GM23248 (cell line): ENCODE measurements at regions not wholly inside any gene's neighbourhood (a gene's known extent, or its start where the extent isn't known, plus 50 kb on each side); places are given as distances from the start of the nearest gene placed in this dataset.

Source experiments
- DNase-seq: peaks from one replicate; pipeline ENCODE4 v3.0.0-alpha.2; 2015
- H2AFZ ChIP-seq: fragments of 200-600 bp; sonication (generic); 2 replicates; pipeline ENCODE4 v1.6.1; 2016; ENCODE audit warnings: antibody characterized with exemption
- H3F3A ChIP-seq: fragments of 200-600 bp; sonication (generic); 2 replicates; pipeline ENCODE4 v1.6.1; 2016; ENCODE audit warnings: mild to moderate bottlenecking, antibody characterized with exemption, mixed run types; ENCODE audit not compliant: insufficient read depth
- H3K27ac ChIP-seq: fragments of 200-600 bp; sonication (generic); 2 replicates; pipeline ENCODE4 v1.5.1; 2016; ENCODE audit warnings: mild to moderate bottlenecking
- H3K27me3 ChIP-seq: fragments of 200-600 bp; sonication (generic); replicated peaks from 2 replicates; pipeline ENCODE4 v1.6.1; 2016; ENCODE audit warnings: mild to moderate bottlenecking; ENCODE audit not compliant: insufficient read depth
- H3K36me3 ChIP-seq: fragments of 200-600 bp; sonication (generic); 2 replicates; pipeline ENCODE4 v1.6.1; 2016; ENCODE audit warnings: low read depth, mild to moderate bottlenecking
- H3K4me1 ChIP-seq: fragments of 200-600 bp; sonication (generic); 2 replicates; pipeline ENCODE4 v1.6.1; 2016; ENCODE audit warnings: mild to moderate bottlenecking; ENCODE audit not compliant: insufficient read depth
- H3K4me2 ChIP-seq: fragments of 200-600 bp; sonication (generic); one replicate; pipeline ENCODE4 v1.6.1; 2016; ENCODE audit warnings: mild to moderate bottlenecking; ENCODE audit not compliant: unreplicated experiment
- H3K4me3 ChIP-seq: fragments of 200-600 bp; sonication (generic); 2 replicates; pipeline ENCODE4 v1.5.1; 2016; ENCODE audit warnings: mild to moderate bottlenecking
- H3K79me2 ChIP-seq: fragments of 200-600 bp; sonication (generic); 2 replicates; pipeline ENCODE4 v1.6.1; 2016; ENCODE audit warnings: mild to moderate bottlenecking; ENCODE audit not compliant: insufficient read depth
- H3K9ac ChIP-seq: fragments of 200-600 bp; sonication (generic); 2 replicates; pipeline ENCODE4 v1.6.1; 2016; ENCODE audit warnings: mild to moderate bottlenecking
- H3K9me2 ChIP-seq: fragments of 200-600 bp; sonication (generic); 2 replicates; pipeline ENCODE4 v1.6.1; 2016; ENCODE audit warnings: mixed run types, mild to moderate bottlenecking, moderate library complexity; ENCODE audit not compliant: insufficient read depth
- H3K9me3 ChIP-seq: fragments of 200-600 bp; sonication (generic); one replicate; pipeline ENCODE4 v1.6.1; 2017; ENCODE audit warnings: low read depth
- H4K20me1 ChIP-seq: fragments of 200-600 bp; sonication (generic); 2 replicates; pipeline ENCODE4 v1.6.0; 2016; ENCODE audit not compliant: insufficient read depth
- EZH2 ChIP-seq: fragments of 200-600 bp; sonication (generic); IDR thresholded peaks from 2 replicates; pipeline ENCODE4 v1.6.1; 2018; ENCODE audit warnings: antibody characterized with exemption, mild to moderate bottlenecking; ENCODE audit not compliant: insufficient read depth, poor library complexity, severe bottlenecking
- EZH2phosphoT487 ChIP-seq: fragments of 200-600 bp; sonication (generic); IDR thresholded peaks from 2 replicates; pipeline ENCODE4 v1.6.1; 2018; ENCODE audit warnings: antibody characterized with exemption, moderate library complexity, mild to moderate bottlenecking, low read depth; ENCODE audit not compliant: insufficient read depth
- WGBS, 2 experiments: methylation state at CpG; one replicate each; pipeline ENCODE4 v1.1.6; 2015 to 2017; ENCODE audit warnings: low lambda C conversion rate in 2 of 2, low coverage in 1 of 2; ENCODE audit errors: missing lambda C conversion rate in 2 of 2; 5-methylcytosine and 5-hydroxymethylcytosine counted together
- in situ Hi-C: fragments of 300-500 bp; cut with MboI; formaldehyde crosslinking; loops from 2 replicates; pipeline ENCODE4 v1.15.0; 2020

GRCh38 chr1:30303387-30303786, 420.0 kb downstream of the MATN1 start:
- in situ Hi-C loops: no loop called here
- Histone ChIP-seq H3K4me3 (no peak overlapping the region), H3K36me3 (no peaks in the 10 kb centered on the region), H3K79me2 (no peaks in the 10 kb centered on the region), H4K20me1 (no peaks in the 10 kb centered on the region), H3K4me2 (no peak overlapping the region), H3F3A (no peaks in the 10 kb centered on the region), H3K9me3 (no peaks in the 10 kb centered on the region), H3K27me3 (0 out of 2 replicates have a peak, but pooled peaks cover 1% of the 10 kb centered on the region), H2AFZ (no peak overlapping the region), H3K27ac (no peak overlapping the region), H3K9me2 (no peaks in the 10 kb centered on the region), H3K9ac (no peak overlapping the region), H3K4me1 (no peaks in the 10 kb centered on the region)
- no peak for DNase-seq
- TF ChIP-seq EZH2 (no peak), EZH2phosphoT487 (no peak)
- 53 to 55% methylated on average over 2 of the region's 2 CpGs for WGBS, 2 experiments

GRCh38 chr1:30302858-30303257, 420.5 kb downstream of the MATN1 start:
- no peak for TF ChIP-seq EZH2
- no peak for TF ChIP-seq EZH2phosphoT487
- H3K36me3 ChIP-seq: no peaks in the 10 kb centered on the region
- no peaks in the 10 kb centered on the region for H3K27me3 ChIP-seq
- WGBS, 2 experiments: 45 to 59% methylated on average over 5 of the region's 5 CpGs
- no peaks in the 10 kb centered on the region for H3K79me2 ChIP-seq
- DNase-seq: no peak
- H3K4me3 ChIP-seq: no peak overlapping the region
- no peaks in the 10 kb centered on the region for H3F3A ChIP-seq
- no peaks in the 10 kb centered on the region for H3K9me3 ChIP-seq
- H3K4me2 ChIP-seq: no peak overlapping the region
- H3K9me2 ChIP-seq: no peaks in the 10 kb centered on the region
- H3K4me1 ChIP-seq: no peaks in the 10 kb centered on the region
- H2AFZ ChIP-seq: no peak overlapping the region
- no peak overlapping the region for H3K9ac ChIP-seq
- no peak overlapping the region for H3K27ac ChIP-seq
- in situ Hi-C loops: no loop called here
- H4K20me1 ChIP-seq: no peaks in the 10 kb centered on the region

- Histone ChIP-seq H2AFZ (no peak overlapping the region), H3F3A (no peaks in the 10 kb centered on the region), H3K9me2 (no peaks in the 10 kb centered on the region), H3K4me2 (no peak overlapping the region), H3K79me2 (no peaks in the 10 kb centered on the region), H3K9me3 (no peaks in the 10 kb centered on the region), H3K36me3 (no peaks in the 10 kb centered on the region), H4K20me1 (no peaks in the 10 kb centered on the region), H3K4me3 (no peak overlapping the region), H3K4me1 (no peaks in the 10 kb centered on the region), H3K9ac (no peak overlapping the region), H3K27ac (no peak overlapping the region), H3K27me3 (no peaks in the 10 kb centered on the region)
- in situ Hi-C loops: no loop called here
- no peak for TF ChIP-seq EZH2
- no peak for TF ChIP-seq EZH2phosphoT487
- no peak for DNase-seq
- WGBS, 2 experiments: 31 to 44% methylated on average over 5 of the region's 5 CpGs
Observed at GRCh38 chr1:30300669-30301068, 422.7 kb downstream of the MATN1 start.

GRCh38 chr1:30299393-30299792, 424.0 kb downstream of the MATN1 start:
- Histone ChIP-seq H3K27me3 (no peaks in the 10 kb centered on the region), H4K20me1 (no peaks in the 10 kb centered on the region), H3F3A (no peaks in the 10 kb centered on the region), H3K9me2 (no peaks in the 10 kb centered on the region), H3K36me3 (no peaks in the 10 kb centered on the region), H2AFZ (no peak overlapping the region), H3K4me3 (no peak overlapping the region), H3K4me1 (no peaks in the 10 kb centered on the region), H3K79me2 (no peaks in the 10 kb centered on the region), H3K27ac (no peak overlapping the region), H3K4me2 (no peak overlapping the region), H3K9me3 (no peaks in the 10 kb centered on the region), H3K9ac (no peak overlapping the region)
- DNase-seq: no peak
- no peak for TF ChIP-seq EZH2phosphoT487
- no peak for TF ChIP-seq EZH2
- in situ Hi-C loops: no loop called here
- 61 to 68% methylated on average over 2 of the region's 2 CpGs for WGBS, 2 experiments

GRCh38 chr1:30295674-30296073, 427.7 kb downstream of the MATN1 start:
- Histone ChIP-seq H3K79me2 (no peaks in the 10 kb centered on the region), H3K4me1 (no peaks in the 10 kb centered on the region), H4K20me1 (no peaks in the 10 kb centered on the region), H3F3A (no peaks in the 10 kb centered on the region), H3K36me3 (no peaks in the 10 kb centered on the region), H3K9ac (no peak overlapping the region), H3K4me3 (no peak overlapping the region), H3K27ac (no peak overlapping the region), H3K9me3 (no peaks in the 10 kb centered on the region), H3K4me2 (no peak overlapping the region), H3K27me3 (no peaks in the 10 kb centered on the region), H3K9me2 (no peaks in the 10 kb centered on the region), H2AFZ (no peak overlapping the region)
- WGBS, 2 experiments: 34 to 45% methylated on average over 4 of the region's 4 CpGs
- DNase-seq: no peak
- in situ Hi-C loops: no loop called here
- TF ChIP-seq EZH2phosphoT487 (no peak), EZH2 (no peak)
